Heart left ventricle (tissue), 16 donors: ENCODE measurements at regions not wholly inside any gene's neighbourhood (a gene's known extent, or its start where the extent isn't known, plus 50 kb on each side); places are given as distances from the start of the nearest gene placed in this dataset.

ENCODE experiments used
- ATAC-seq, 4 donors: fragments of 200-7000 bp; cut with Tn5 transposase; one replicate each; pipeline ENCODE4 v1.9.1; 2020 to 2022; ENCODE audit warnings: moderate library complexity in 4 of 4, mild to moderate bottlenecking in 3 of 4, moderate number of reproducible peaks in 1 of 4
- DNase-seq, 5 donors: peaks; one replicate each; pipeline ENCODE4 v3.0.0-alpha.2; 2020
- H3K27ac ChIP-seq, 12 donors: fragments of 200-600 bp; sonication (generic) in 4 of 12; one replicate each; pipeline versions ENCODE4 v1.5.0 to v1.8.0; 2016 to 2022; ENCODE audit warnings: mild to moderate bottlenecking in 2 of 12
- H3K27me3 ChIP-seq, 9 donors: fragments of 200-600 bp; sonication (generic) in 2 of 9; one replicate each; pipeline versions ENCODE4 v1.5.1 to v1.8.0; 2016 to 2022; ENCODE audit warnings: mild to moderate bottlenecking in 3 of 9
- H3K36me3 ChIP-seq, 9 donors: fragments of 200-600 bp; sonication (generic) in 2 of 9; one replicate each; pipeline versions ENCODE4 v1.5.0 to v1.8.0; 2018 to 2022; ENCODE audit warnings: mild to moderate bottlenecking in 2 of 9
- H3K4me1 ChIP-seq, 12 donors: fragments of 200-600 bp; sonication (generic) in 4 of 12; one replicate each; pipeline versions ENCODE4 v1.5.0 to v1.8.0; 2016 to 2022; ENCODE audit warnings: mild to moderate bottlenecking in 3 of 12
- H3K4me3 ChIP-seq, 12 donors: fragments of 200-600 bp; sonication (generic) in 4 of 12; one replicate each; pipeline versions ENCODE4 v1.5.0 to v1.8.0; 2017 to 2022; ENCODE audit warnings: mild to moderate bottlenecking in 9 of 12, moderate library complexity in 4 of 12
- H3K9me3 ChIP-seq, 12 donors: fragments of 200-600 bp; sonication (generic) in 4 of 12; one replicate each; pipeline versions ENCODE4 v1.5.0 to v1.8.0; 2016 to 2022; ENCODE audit warnings: mild to moderate bottlenecking in 1 of 12
- POLR2A ChIP-seq, 2 donors: fragments of 450-650 bp; IDR thresholded peaks; one replicate each; pipeline ENCODE4 v1.6.1; 2017; ENCODE audit warnings: antibody characterized with exemption in 2 of 2, mild to moderate bottlenecking in 2 of 2, moderate library complexity in 2 of 2
- WGBS, 4 donors: extraction: QIAGEN DNeasy Blood & Tissue Kit in 2 of 4; methylation state at CpG; one replicate each; pipeline versions ENCODE4 v1.1.5 to v1.1.7; 2013 to 2018; 5-methylcytosine and 5-hydroxymethylcytosine counted together
- intact Hi-C, 10 donors: fragments of 100-400 bp; cut with DNase I; formaldehyde crosslinking; loops; one replicate each; pipeline versions ENCODE4 v1.11.1 to v1.14.2; 2022
- TF ChIP-seq, protein P1 (sequence below), 12 donors: fragments of 200-600 bp; sonication (generic) in 4 of 12; IDR thresholded peaks; one replicate each; pipeline versions ENCODE4 v1.5.0 to v1.8.0; 2018 to 2022; ENCODE audit warnings: antibody characterized with exemption in 12 of 12, mild to moderate bottlenecking in 5 of 12
- donor health status: ischemic (EF 13 %, LVEDD 7.1; RV severe dilation, severe dysfunction).
- donor health status: healthy with polysubstance abuse.
- donor health status: DM: no; HTN: yes; CAD: no.
- donor health status: DM: no; HTN: no; CAD: no.
- donor health status: ischemic (EF 25% LVEDD 6.9; RV normal size, moderate dysfunction).
- donor health status: ischemic (EF 25% LVEDD 5.7; RV mildly dilated, moderate dysfunction).
- donor health status: healthy.
- donor health status: DM: yes; HTN: yes; CAD: no.
- donor health status: ischemic (EF 35%, LVEDD 5.7; RV mildly dilated, moderate dysfunction).
- donor health status: nonischemic (EF 11% LVEDD 7.7; RV severe dilation, severe dysfunction).
- donor health status: DM: yes; HTN: yes; CAD: no.
- donor health status: PGD.
- donor health status: ischemic (EF 29% LVEDD 5.4; RV normal size, mild dysfunction).
- donor health status: nonischemic (EF 23%, LVEDD 6.1; RV moderate dilation, normal function).

GRCh38 chr17:70368011-70368410 is 198.7 kb downstream of the KCNJ2 start:
- ATAC-seq (no peak), DNase-seq (no peak)
- intact Hi-C loops = loop anchor here in 1 of 10 donors (10.0 kb wide), 1 partner anchor 53 kb away; no protein-coding TSS in a partner anchor
- Histone ChIP-seq H3K36me3 (no peaks in the 10 kb centered on the region), H3K27me3 (no peaks in the 10 kb centered on the region), H3K4me1 (peaks cover 0 to 6% (median 0%) of the 10 kb centered on the region in 12 donors), H3K4me3 (no peak overlapping the region), H3K9me3 (no peaks in the 10 kb centered on the region), H3K27ac (no peak overlapping the region)
- TF ChIP-seq, protein P1, sequence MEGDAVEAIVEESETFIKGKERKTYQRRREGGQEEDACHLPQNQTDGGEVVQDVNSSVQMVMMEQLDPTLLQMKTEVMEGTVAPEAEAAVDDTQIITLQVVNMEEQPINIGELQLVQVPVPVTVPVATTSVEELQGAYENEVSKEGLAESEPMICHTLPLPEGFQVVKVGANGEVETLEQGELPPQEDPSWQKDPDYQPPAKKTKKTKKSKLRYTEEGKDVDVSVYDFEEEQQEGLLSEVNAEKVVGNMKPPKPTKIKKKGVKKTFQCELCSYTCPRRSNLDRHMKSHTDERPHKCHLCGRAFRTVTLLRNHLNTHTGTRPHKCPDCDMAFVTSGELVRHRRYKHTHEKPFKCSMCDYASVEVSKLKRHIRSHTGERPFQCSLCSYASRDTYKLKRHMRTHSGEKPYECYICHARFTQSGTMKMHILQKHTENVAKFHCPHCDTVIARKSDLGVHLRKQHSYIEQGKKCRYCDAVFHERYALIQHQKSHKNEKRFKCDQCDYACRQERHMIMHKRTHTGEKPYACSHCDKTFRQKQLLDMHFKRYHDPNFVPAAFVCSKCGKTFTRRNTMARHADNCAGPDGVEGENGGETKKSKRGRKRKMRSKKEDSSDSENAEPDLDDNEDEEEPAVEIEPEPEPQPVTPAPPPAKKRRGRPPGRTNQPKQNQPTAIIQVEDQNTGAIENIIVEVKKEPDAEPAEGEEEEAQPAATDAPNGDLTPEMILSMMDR (IDR thresholded peaks at IDR 0.05) = no peak
- TF ChIP-seq POLR2A (IDR thresholded peaks at IDR 0.05) = no peak

DNA sequence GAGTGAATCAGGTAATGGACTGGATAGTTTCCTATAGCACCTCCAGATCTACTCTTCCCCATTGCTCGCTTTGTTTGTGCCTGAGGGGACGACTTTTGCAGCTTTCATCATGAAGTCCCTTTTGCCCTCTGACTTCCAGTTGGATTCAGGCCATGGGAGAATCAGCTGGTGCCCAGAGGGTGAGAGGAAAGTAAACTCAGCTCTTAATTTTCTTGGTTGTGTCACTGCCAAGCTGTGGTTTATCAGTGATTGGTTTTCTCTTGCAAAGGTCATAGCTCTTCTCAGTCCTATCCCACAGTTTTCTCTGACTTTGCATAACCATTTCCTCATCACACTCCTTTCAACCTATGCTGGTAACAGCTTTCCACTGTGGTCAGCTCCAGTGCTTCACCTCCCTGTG is 200.1 kb downstream of the KCNJ2 start:
- Histone ChIP-seq H3K27me3 (no peaks in the 10 kb centered on the region), H3K36me3 (no peaks in the 10 kb centered on the region), H3K27ac (no peak overlapping the region), H3K9me3 (no peaks in the 10 kb centered on the region), H3K4me1 (peaks cover 0 to 6% (median 0%) of the 10 kb centered on the region in 12 donors), H3K4me3 (no peak overlapping the region)
- TF ChIP-seq POLR2A (IDR thresholded peaks at IDR 0.05) = no peak
- TF ChIP-seq, protein P1 (IDR thresholded peaks at IDR 0.05) = no peak
- DNase-seq (no peak), ATAC-seq (no peak)
- 80 to 86% (median 82%) methylated on average over 2 of the region's 2 CpGs for WGBS, 4 donors
- intact Hi-C loops = loop anchor here in 1 of 10 donors (10.0 kb wide), 1 partner anchor 55 kb away; no protein-coding TSS in a partner anchor

GRCh38 chr17:70370816-70371215 is 201.5 kb downstream of the KCNJ2 start:
- Histone ChIP-seq H3K4me3 (no peak overlapping the region), H3K4me1 (peaks cover 0 to 1% (median 0%) of the 10 kb centered on the region in 12 donors), H3K36me3 (no peaks in the 10 kb centered on the region), H3K27ac (no peak overlapping the region), H3K9me3 (no peaks in the 10 kb centered on the region), H3K27me3 (no peaks in the 10 kb centered on the region)
- ATAC-seq = no peak
- TF ChIP-seq, protein P1 (IDR thresholded peaks at IDR 0.05) = no peak
- no peak for TF ChIP-seq POLR2A (IDR thresholded peaks at IDR 0.05)
- 83 to 92% (median 86%) methylated on average over 4 of the region's 4 CpGs for WGBS, 4 donors
- no peak for DNase-seq
- intact Hi-C loops = no loop called here

- TF ChIP-seq POLR2A (IDR thresholded peaks at IDR 0.05) = no peak
- TF ChIP-seq, protein P1 (IDR thresholded peaks at IDR 0.05) = no peak
These were observed 204.0 kb downstream of the KCNJ2 start for GRCh38 chr17:70373369-70373768.

More at GRCh38 chr17:70373369-70373768, 204.0 kb downstream of the KCNJ2 start:
- Histone ChIP-seq H3K27ac (no peak overlapping the region), H3K9me3 (no peaks in the 10 kb centered on the region), H3K4me1 (no peaks in the 10 kb centered on the region), H3K36me3 (no peaks in the 10 kb centered on the region), H3K4me3 (no peak overlapping the region), H3K27me3 (no peaks in the 10 kb centered on the region)
- ATAC-seq (no peak), DNase-seq (no peak)
- intact Hi-C loops = no loop called here
- 80 to 96% (median 89%) methylated on average over 1 of the region's 1 CpG for WGBS, 4 donors
